ENCODE measurements at regions not wholly inside any gene's neighbourhood (a gene's known extent, or its start where the extent isn't known, plus 50 kb on each side); places are given as distances from the start of the nearest gene placed in this dataset.
"Not testable (repeated sequence)": the region's sequence is repeated elsewhere in the genome, so short reads cannot be mapped to it uniquely, and the experiment has no call there.

DNA sequence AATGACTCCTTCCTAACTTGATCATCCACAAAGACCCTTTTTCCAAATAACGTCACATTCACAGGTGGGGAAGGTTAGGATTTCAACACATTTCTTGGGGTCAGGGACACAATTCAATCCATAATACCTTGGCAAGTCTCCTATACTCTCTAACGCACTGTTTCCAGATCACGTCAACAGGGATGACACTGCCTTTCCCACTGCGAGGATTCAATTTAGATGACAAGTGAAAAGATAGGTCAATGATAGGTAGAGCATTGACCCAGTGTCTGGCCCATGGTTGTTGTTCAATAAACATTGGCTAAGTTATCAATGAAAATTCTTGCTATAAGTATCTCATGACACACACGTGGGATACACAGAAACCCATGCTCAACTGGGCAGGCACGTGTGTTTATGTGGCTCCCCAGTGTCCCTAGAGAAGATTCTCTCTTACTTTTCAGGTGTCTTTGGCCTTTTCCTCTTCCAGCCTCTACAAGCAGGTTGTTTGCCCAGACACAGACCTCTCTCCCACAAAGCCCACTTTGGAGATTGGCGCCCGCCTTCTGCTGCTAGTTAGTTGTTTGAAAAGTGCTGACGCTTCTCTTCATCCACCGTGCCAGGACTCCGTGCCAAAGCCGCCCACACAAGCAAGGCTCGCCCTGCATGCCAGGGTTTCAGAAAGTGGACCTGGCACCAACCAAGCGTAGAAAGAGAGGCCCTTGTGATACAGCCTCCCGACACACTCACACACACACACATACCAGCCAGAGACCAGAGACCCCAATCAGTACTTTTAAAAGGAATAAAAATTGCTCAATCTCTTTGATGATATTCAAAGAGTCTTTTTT, 594.5 kb downstream of the BNC2 start:
- Mint-ChIP-seq H3K9me3 (ENCODE audit: low read depth) (no peaks in the 10 kb centered on the region), H3K4me1 (ENCODE audit: low read depth) (no peaks in the 10 kb centered on the region), H3K4me3 (no peak overlapping the region), H3K36me3 (no peaks in the 10 kb centered on the region), H3K27me3 (no peaks in the 10 kb centered on the region), H3K27ac (no peak overlapping the region)

GRCh38 chr9:16276866-16277265, 593.6 kb downstream of the BNC2 start:
- H3K4me1 Mint-ChIP-seq (ENCODE audit: low read depth): no peaks in the 10 kb centered on the region
- H3K27me3 Mint-ChIP-seq: no peaks in the 10 kb centered on the region
- H3K36me3 Mint-ChIP-seq: no peaks in the 10 kb centered on the region
- H3K4me3 Mint-ChIP-seq: no peak overlapping the region
- H3K9me3 Mint-ChIP-seq (ENCODE audit: low read depth): no peaks in the 10 kb centered on the region
- no peak overlapping the region for H3K27ac Mint-ChIP-seq

DNA sequence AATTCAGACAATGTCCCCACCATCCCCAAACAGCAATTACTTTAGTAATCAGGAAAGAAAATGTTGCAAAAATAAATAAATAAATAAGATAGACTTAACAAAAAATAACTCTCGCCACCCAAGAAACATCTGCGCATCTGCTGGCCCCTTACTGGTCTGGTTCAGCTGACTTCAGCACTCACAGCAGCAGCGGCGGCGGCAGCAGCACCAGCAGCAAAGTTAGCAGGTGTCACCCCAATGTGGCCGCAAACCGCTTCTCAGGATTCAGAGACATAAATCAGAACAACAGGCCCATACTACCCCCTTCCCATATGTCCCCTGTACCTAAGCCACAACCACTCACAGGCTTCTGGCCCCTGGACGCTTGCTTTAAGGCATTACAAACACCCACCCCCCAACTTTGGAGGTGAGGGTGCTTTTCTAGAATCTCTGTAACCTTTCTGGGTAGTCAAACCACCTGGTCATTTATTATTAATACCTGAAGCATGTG, 593.0 kb downstream of the BNC2 start:
- Mint-ChIP-seq H3K4me1 (ENCODE audit: low read depth) (no peaks in the 10 kb centered on the region), H3K27me3 (no peaks in the 10 kb centered on the region), H3K27ac (no peak overlapping the region), H3K36me3 (no peaks in the 10 kb centered on the region), H3K4me3 (no peak overlapping the region), H3K9me3 (ENCODE audit: low read depth) (no peaks in the 10 kb centered on the region)

DNA sequence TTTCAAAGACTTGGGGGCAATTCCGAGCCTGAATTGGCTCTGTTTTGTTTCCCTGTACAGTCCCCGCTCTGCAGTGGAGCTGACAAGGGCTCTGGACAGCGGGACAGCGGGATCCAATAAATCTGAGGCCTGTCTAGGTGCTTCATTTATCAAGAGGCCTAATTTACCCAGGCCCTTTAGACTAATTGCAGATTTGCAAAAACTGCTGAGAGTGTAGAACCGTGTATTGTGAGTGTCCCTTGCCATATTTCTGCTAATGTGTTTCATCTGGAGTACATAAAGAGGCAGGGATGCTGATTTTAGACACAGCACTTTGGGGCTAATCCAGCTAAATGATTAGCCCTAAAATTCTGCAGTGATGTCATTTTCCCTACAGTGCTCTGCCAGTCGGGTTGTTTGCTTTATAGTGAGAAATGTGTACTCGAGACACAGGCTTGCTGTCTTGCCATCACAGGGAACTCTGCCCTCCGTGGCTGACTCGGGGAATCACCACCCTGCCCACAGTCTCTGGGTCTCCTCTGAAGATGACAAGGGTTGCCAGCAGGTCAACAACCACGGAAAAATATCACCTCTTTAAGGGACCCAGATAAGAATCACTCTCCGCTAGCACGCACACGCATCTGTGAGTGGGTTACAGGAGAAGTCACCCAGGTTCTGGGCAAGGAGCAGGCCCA, 592.0 kb downstream of the BNC2 start:
- Mint-ChIP-seq H3K27me3 (no peaks in the 10 kb centered on the region), H3K9me3 (ENCODE audit: low read depth) (no peaks in the 10 kb centered on the region), H3K4me3 (no peak overlapping the region), H3K4me1 (ENCODE audit: low read depth) (no peaks in the 10 kb centered on the region), H3K36me3 (no peaks in the 10 kb centered on the region), H3K27ac (no peak overlapping the region)

DNA sequence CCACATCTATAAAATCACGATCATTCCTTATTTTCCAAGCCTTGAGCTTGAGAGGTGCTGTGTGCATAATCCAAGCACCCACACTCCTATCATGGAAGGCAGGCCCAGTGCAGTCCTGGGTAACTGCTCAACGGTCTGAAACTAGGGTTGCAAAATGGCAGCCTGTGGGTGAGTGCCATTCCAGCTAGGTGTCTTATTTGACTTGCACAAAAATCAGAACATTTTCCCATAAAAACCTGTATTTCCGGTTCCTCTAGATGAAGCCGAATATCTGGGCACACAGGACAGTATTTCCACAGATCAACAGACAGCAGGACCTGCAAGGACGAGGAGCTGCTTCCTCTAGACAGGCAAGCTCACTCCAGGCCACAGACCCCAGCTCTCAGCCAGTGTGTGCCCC, 588.8 kb downstream of the BNC2 start:
- no peaks in the 10 kb centered on the region for H3K36me3 Mint-ChIP-seq
- no peak overlapping the region for H3K27ac Mint-ChIP-seq
- no peak overlapping the region for H3K4me3 Mint-ChIP-seq
- H3K4me1 Mint-ChIP-seq (ENCODE audit: low read depth): no peaks in the 10 kb centered on the region
- no peaks in the 10 kb centered on the region for H3K27me3 Mint-ChIP-seq
- H3K9me3 Mint-ChIP-seq (ENCODE audit: low read depth): no peaks in the 10 kb centered on the region

DNA sequence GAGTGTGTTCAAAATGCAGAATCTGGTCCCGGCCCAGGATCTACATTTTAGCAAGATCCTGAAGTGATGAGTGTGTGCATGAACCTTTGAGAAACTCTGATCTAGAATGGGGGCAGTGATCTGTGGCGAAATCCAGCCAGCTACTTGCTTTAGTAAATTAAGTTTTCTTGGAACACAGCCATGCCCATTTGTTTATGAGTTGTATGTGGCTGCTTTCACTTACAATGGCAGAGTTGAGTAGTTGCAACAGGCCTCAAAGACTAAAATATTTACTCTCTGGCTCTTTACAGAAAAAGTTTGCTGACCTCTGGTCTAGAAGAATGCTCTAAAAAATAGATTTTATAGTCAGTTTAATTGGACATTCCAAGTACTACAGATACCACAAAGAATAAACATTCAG, 588.3 kb downstream of the BNC2 start:
- Mint-ChIP-seq H3K36me3 (no peaks in the 10 kb centered on the region), H3K9me3 (ENCODE audit: low read depth) (no peaks in the 10 kb centered on the region), H3K4me1 (ENCODE audit: low read depth) (no peaks in the 10 kb centered on the region), H3K27me3 (no peaks in the 10 kb centered on the region), H3K27ac (no peak overlapping the region), H3K4me3 (no peak overlapping the region)

DNA sequence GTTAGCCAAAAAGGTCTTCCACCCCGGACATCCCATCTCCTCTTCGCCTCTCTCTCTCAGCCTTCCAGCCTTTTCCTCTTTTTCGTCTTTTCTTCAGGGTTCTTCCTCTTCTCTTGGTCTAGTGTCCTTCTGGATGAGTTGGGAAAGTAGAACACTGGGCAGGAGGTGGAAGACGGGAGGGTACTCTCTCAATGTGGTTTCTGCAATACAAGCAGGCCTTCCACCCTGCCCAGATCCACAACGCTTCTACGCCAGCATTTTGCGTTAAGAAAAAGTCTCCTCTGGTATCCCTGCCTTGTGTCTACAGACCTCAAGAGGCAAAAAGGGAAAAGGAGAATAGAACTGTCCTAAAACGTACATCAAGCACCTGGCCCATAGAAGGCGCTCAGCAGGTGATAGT, 587.8 kb downstream of the BNC2 start:
- Mint-ChIP-seq H3K27me3 (no peaks in the 10 kb centered on the region), H3K27ac (no peak overlapping the region), H3K4me3 (no peak overlapping the region), H3K36me3 (no peaks in the 10 kb centered on the region), H3K4me1 (ENCODE audit: low read depth) (no peaks in the 10 kb centered on the region), H3K9me3 (ENCODE audit: low read depth) (no peaks in the 10 kb centered on the region)

DNA sequence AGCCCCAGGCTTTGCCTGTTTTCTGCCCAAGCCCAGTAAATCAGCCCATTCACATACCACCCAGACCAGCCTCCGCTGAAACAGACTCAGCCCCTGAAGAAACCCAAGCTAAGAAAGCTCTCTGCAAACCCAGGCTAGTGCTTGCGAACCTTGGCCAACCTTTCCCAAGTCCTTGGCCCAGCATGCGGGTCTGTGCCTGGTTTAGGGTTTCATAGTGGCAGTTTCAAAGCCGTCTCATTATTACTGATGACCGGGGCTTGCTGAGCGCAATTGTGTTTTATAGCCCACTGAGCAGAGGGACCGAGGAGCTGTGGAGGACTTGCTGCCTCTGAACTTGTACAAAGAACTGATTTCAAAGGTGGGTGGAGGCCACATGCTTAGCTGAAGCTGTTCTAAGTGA, 584.3 kb downstream of the BNC2 start:
- Mint-ChIP-seq H3K27me3 (no peaks in the 10 kb centered on the region), H3K9me3 (ENCODE audit: low read depth) (no peaks in the 10 kb centered on the region), H3K36me3 (no peaks in the 10 kb centered on the region), H3K4me3 (no peak overlapping the region), H3K27ac (no peak overlapping the region), H3K4me1 (ENCODE audit: low read depth) (no peaks in the 10 kb centered on the region)

- Mint-ChIP-seq H3K9me3 (ENCODE audit: low read depth) (no peaks in the 10 kb centered on the region), H3K27me3 (peaks cover 4% of the 10 kb centered on the region), H3K4me3 (no peak overlapping the region), H3K27ac (no peak overlapping the region), H3K4me1 (ENCODE audit: low read depth) (no peaks in the 10 kb centered on the region), H3K36me3 (no peaks in the 10 kb centered on the region)
These were observed 580.8 kb downstream of the BNC2 start for GRCh38 chr9:16289639-16290038.

DNA sequence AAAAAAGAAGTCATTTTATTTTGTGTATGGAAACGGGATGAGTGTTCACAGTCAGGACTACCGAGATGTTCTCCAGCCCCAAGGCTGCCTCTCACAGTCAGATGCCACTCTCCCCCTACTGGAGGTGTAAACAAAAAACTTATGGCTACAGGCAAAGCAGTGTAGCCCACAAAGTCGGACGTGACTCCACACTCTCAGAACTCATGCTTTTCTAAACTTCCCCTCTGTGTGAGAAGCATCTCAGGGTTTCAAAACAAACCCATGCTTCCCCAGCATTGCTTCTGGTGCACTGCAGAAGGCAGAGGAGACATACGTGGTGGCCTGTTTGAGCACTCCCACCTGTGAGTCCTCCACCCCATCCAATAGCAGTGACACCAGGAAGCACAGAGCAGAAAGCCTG, 580.3 kb downstream of the BNC2 start:
- Mint-ChIP-seq H3K9me3 (ENCODE audit: low read depth) (no peaks in the 10 kb centered on the region), H3K4me3 (no peak overlapping the region), H3K36me3 (no peaks in the 10 kb centered on the region), H3K27ac (no peak overlapping the region), H3K27me3 (peaks cover 4% of the 10 kb centered on the region), H3K4me1 (ENCODE audit: low read depth) (no peaks in the 10 kb centered on the region)

DNA sequence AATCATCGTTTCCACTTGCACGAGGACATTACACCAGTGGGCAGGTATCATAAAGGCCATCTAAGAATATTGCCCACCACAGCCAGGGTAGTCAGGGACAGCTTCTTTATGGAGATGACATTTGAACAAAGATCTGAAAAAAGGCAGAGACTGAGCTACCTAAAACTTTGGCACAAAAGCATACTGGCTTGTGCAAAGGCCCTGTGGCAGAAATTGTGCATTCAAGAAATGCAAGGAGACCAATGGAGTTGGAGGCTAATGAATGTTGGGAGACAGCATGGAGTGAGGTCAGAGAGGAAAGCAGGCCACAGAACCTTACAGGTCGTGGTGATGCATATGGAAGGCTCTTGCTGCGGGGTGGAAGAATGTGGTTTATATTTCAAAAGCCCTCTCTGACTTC, 578.5 kb downstream of the BNC2 start:
- peaks cover 4% of the 10 kb centered on the region for H3K27me3 Mint-ChIP-seq
- no peak overlapping the region for H3K4me3 Mint-ChIP-seq
- H3K27ac Mint-ChIP-seq: no peak overlapping the region
- peaks cover 5% of the 10 kb centered on the region for H3K9me3 Mint-ChIP-seq (ENCODE audit: low read depth)
- no peaks in the 10 kb centered on the region for H3K36me3 Mint-ChIP-seq
- no peaks in the 10 kb centered on the region for H3K4me1 Mint-ChIP-seq (ENCODE audit: low read depth)

GRCh38 chr9:16293610-16294009, 576.9 kb downstream of the BNC2 start:
- H3K9me3 Mint-ChIP-seq (ENCODE audit: low read depth): peaks cover 10% of the 10 kb centered on the region
- no peaks in the 10 kb centered on the region for H3K4me1 Mint-ChIP-seq (ENCODE audit: low read depth)
- H3K36me3 Mint-ChIP-seq: no peaks in the 10 kb centered on the region
- peaks cover 4% of the 10 kb centered on the region for H3K27me3 Mint-ChIP-seq
- no peak overlapping the region for H3K4me3 Mint-ChIP-seq
- no peak overlapping the region for H3K27ac Mint-ChIP-seq

DNA sequence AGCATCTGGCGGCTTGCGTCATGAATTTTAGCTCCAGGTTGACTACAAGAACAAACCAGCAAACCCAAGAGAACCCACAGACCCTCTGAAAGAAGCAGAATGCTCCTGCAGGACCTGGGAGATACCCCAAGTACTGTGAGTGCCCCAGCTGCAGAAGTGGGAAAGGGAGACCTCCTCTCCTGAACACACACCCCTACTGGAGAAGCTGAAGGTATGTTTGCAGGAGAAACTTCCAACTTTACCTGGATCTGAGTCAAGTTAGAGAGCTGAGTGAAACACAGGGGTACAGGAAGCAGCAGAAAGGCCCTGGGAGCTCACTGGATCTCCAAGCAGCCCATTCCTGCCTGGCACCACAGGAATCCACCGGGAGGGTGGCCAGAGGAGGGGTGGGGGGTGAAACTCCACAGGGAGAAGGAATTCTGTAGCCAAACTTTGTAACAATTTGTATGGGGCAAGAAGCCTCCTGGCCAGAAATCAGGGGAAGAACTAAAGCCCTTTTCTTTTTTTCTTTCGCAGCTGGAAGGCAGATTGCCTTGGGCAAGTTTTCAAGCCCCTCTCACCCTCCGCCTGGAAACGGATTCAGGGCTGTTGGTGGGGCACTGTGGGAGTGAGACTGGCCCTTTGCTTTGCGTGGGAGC, 576.2 kb downstream of the BNC2 start:
- Mint-ChIP-seq H3K9me3 (ENCODE audit: low read depth) (peaks cover 10% of the 10 kb centered on the region), H3K27ac (no peak overlapping the region), H3K36me3 (no peaks in the 10 kb centered on the region), H3K27me3 (peaks cover 4% of the 10 kb centered on the region), H3K4me3 (no peak overlapping the region), H3K4me1 (ENCODE audit: low read depth) (no peaks in the 10 kb centered on the region)

DNA sequence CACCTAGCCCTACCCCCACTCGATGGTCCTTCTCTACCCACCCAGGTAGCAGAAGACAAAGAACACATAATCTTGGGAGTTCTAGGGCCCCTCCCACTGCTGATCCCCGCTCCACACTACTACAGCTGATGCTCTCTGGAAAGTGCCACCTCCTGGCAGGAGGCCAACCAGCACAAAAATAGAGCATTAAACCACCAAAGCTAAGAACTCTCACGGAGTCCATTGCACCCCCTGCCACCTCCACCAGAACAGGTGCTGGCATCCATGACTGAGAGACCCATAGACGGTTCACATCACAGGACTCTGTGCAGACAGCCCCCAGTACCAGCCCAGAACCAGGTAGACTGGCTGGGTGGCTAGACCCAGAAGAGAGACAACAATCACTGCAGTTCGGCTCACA, 575.5 kb downstream of the BNC2 start:
- H3K36me3 Mint-ChIP-seq; H3K27ac Mint-ChIP-seq; H3K4me3 Mint-ChIP-seq; H3K27me3 Mint-ChIP-seq; H3K9me3 Mint-ChIP-seq (ENCODE audit: low read depth); H3K4me1 Mint-ChIP-seq (ENCODE audit: low read depth): not testable (repeated sequence)

- H3K9me3 Mint-ChIP-seq (ENCODE audit: low read depth); H3K4me3 Mint-ChIP-seq; H3K27me3 Mint-ChIP-seq; H3K27ac Mint-ChIP-seq; H3K36me3 Mint-ChIP-seq; H3K4me1 Mint-ChIP-seq (ENCODE audit: low read depth): not testable (repeated sequence)
These were observed 571.1 kb downstream of the BNC2 start for GRCh38 chr9:16299368-16299767.

Data from activated naive CD8-positive, alpha-beta T cell (primary cell).